ENCODE measurements at regions not wholly inside any gene's neighbourhood (a gene's known extent, or its start where the extent isn't known, plus 50 kb on each side); places are given as distances from the start of the nearest gene placed in this dataset.

DNA sequence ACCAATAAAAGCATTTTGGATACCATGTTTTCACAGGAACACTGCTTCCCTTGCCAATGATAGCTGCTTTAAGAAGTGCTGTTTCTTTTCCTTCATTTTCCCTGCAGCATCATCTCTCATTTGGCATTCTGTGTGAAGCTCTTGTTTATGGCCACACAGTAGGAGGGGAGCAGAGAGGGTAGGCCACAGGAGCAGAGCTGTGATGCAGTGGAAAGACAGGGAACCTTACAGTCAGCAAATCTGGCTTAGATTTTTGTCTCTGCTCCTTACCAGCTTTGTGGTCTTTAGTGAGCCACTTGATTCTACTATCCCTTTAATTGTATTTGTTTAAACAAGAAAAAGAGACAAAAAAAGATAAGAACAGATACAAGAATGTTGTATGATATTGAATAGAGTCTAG lies 138.7 kb downstream of the RPL22L1 start:
- peak overlapping the region in 2 of 3 experiments; percentile 35 to 76 for H3K27ac Mint-ChIP-seq
- no peaks in the 10 kb centered on the region for H3K9me3 Mint-ChIP-seq
- no peaks in the 10 kb centered on the region for H3K36me3 Mint-ChIP-seq (ENCODE audit: low read depth)
- H3K4me3 Mint-ChIP-seq, result no peak overlapping the region
- H3K27me3 Mint-ChIP-seq (ENCODE audit: low read depth), result no peaks in the 10 kb centered on the region
- TF ChIP-seq, protein P1, sequence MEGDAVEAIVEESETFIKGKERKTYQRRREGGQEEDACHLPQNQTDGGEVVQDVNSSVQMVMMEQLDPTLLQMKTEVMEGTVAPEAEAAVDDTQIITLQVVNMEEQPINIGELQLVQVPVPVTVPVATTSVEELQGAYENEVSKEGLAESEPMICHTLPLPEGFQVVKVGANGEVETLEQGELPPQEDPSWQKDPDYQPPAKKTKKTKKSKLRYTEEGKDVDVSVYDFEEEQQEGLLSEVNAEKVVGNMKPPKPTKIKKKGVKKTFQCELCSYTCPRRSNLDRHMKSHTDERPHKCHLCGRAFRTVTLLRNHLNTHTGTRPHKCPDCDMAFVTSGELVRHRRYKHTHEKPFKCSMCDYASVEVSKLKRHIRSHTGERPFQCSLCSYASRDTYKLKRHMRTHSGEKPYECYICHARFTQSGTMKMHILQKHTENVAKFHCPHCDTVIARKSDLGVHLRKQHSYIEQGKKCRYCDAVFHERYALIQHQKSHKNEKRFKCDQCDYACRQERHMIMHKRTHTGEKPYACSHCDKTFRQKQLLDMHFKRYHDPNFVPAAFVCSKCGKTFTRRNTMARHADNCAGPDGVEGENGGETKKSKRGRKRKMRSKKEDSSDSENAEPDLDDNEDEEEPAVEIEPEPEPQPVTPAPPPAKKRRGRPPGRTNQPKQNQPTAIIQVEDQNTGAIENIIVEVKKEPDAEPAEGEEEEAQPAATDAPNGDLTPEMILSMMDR (IDR thresholded peaks at IDR 0.05; ENCODE audit: unreplicated experiment in 3 of 3), result no peak
- H3K4me1 Mint-ChIP-seq, result peaks cover 19% of the 10 kb centered on the region

DNA sequence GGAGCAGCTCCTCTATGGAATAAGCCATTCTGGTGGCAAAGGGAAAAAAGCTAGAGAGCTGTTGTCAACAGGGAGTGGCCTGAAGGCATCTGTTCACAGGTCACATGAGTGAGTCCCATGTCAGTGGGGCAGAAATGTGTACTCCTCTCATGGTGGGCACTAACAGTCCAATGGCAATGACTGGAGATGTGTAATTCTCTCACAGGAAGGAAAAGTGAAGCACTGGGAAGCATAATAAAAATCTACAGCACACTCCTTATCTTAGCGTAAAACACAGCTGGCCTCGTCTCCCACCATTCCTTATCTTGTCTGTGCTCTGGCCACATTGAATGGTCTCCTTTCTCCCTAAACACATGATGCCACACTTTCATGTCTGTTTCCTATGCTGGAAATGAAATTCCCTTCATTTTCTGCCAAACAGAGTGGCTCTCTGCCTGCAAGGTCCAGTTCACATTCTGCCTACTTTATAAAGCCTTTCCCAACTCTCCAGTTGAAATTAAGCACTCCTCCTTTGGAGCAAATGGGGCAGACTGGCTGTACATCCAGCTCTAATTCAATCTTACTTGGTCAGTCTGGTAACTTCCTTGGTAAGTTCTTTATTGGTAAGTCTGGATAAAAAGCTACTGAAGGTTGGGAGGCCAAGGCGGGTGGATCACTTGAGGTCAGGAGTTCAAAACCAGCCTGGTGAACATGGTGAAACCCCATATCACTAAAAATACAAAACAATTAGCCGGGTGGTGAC lies 139.8 kb downstream of the RPL22L1 start:
- Mint-ChIP-seq H3K27ac (peak overlapping the region in 2 of 3 experiments; percentile 48 to 71), H3K27me3 (ENCODE audit: low read depth) (no peaks in the 10 kb centered on the region), H3K4me3 (no peak overlapping the region), H3K36me3 (ENCODE audit: low read depth) (no peaks in the 10 kb centered on the region), H3K4me1 (peaks cover 22% of the 10 kb centered on the region), H3K9me3 (no peaks in the 10 kb centered on the region)
- TF ChIP-seq, protein P1 (IDR thresholded peaks at IDR 0.05; ENCODE audit: unreplicated experiment in 3 of 3), result no peak

DNA sequence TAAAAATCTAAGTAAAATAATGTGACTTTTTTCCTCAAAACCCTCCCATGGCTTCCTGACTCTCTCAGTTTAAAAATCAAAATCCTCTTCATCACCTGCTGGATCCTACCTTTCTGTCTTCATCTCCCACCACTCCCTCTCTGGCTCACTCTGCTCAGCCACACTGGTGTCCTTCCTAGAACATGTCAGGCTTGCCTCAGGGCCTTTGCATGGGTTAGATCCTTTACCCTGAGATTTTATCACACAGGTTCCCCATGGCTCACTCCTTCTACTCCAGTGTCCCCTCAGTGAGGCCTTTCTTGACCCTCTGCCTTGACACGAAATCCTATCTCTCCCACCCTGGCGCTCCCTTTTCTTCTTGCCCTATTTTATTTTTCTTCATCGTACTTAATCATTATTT lies 141.8 kb downstream of the RPL22L1 start:
- H3K4me1 Mint-ChIP-seq, result peaks cover 32% of the 10 kb centered on the region

DNA sequence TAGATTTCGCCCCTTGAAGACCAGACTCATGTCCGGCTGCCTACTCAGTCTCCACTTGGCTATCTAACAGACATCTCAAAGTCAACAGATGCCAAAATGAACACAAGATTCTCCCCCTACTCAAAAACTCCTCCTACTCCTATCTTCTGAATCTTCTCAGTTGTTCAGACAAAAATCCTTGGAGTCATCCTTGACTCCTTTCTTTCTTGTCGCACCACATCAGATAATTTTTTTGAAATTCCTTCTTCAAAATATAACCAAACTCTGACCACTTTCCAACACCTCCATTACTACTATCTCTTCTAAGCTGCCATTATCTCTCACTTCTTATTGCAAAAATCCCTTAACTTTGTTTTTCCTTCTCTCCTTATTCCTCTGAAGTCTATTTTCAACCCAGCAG lies 141.9 kb upstream of the SLC7A14 start:
- H3K9me3 Mint-ChIP-seq, result no peaks in the 10 kb centered on the region
- H3K36me3 Mint-ChIP-seq (ENCODE audit: low read depth), result no peaks in the 10 kb centered on the region
- H3K27me3 Mint-ChIP-seq (ENCODE audit: low read depth), result no peaks in the 10 kb centered on the region
- H3K4me1 Mint-ChIP-seq, result peaks cover 32% of the 10 kb centered on the region
- TF ChIP-seq, protein P1 (IDR thresholded peaks at IDR 0.05; ENCODE audit: unreplicated experiment in 3 of 3), result no peak
- H3K4me3 Mint-ChIP-seq, result no peak overlapping the region
- no peak overlapping the region for H3K27ac Mint-ChIP-seq

More for the DNA sequence above, 141.8 kb downstream of the RPL22L1 start:
- Mint-ChIP-seq H3K9me3 (no peaks in the 10 kb centered on the region), H3K27ac (no peak overlapping the region), H3K27me3 (ENCODE audit: low read depth) (no peaks in the 10 kb centered on the region), H3K36me3 (ENCODE audit: low read depth) (no peaks in the 10 kb centered on the region), H3K4me3 (no peak overlapping the region)
- TF ChIP-seq, protein P1 (IDR thresholded peaks at IDR 0.05; ENCODE audit: unreplicated experiment in 3 of 3), result no peak

DNA sequence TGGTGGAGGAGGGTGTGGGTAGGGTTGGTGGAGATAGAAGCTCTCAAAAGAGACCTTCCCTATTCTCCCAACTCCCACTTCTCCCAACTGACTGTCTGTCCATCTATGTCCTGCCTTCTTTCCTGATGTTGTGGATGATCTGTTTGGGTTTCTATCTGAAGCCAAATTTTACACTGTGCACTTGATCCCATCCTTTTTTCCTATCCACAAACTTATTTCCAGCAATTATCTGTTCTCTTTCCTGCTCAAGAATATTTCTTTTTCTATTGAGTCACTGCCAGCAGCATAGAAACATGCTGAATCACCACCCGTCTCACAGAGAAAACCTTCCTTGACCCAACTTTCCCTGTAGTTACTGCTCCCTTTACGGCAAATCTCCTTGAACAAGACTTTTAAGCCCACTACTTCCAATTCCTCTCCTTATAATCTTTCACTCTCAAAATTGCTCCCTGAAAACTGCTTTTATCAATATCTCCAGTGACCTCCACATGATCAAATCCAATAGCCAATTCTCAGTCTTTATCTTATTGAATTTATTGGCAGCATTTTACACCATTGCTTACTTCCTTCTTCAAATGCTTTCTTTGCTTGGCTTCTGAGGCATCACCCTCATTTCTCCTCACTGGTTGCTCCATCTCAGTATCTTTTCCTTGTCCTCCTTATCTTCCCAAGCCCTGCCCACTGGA lies 141.2 kb upstream of the SLC7A14 start:
- TF ChIP-seq, protein P1 (IDR thresholded peaks at IDR 0.05; ENCODE audit: unreplicated experiment in 3 of 3), result no peak
- Mint-ChIP-seq H3K27ac (no peak overlapping the region), H3K36me3 (ENCODE audit: low read depth) (no peaks in the 10 kb centered on the region), H3K9me3 (no peaks in the 10 kb centered on the region), H3K4me3 (no peak overlapping the region), H3K4me1 (peaks cover 32% of the 10 kb centered on the region), H3K27me3 (ENCODE audit: low read depth) (no peaks in the 10 kb centered on the region)
